Keratinocyte (primary cell): ENCODE measurements at regions not wholly inside any gene's neighbourhood (a gene's known extent, or its start where the extent isn't known, plus 50 kb on each side); places are given as distances from the start of the nearest gene placed in this dataset.

ENCODE experiments used
- CTCF ChIP-seq, 3 experiments: IDR thresholded peaks in 1 of 3; conservative IDR thresholded peaks in 1 of 3; optimal IDR thresholded peaks in 1 of 3; 2 replicates in 2 of 3; 3 replicates in 1 of 3; pipeline versions ENCODE3 to v1.5.1; 2011; ENCODE audit warnings: low read length in 3 of 3, mild to moderate bottlenecking in 3 of 3, moderate library complexity in 2 of 3, control low read depth in 1 of 3, inconsistent platforms in 1 of 3; ENCODE audit not compliant: insufficient read depth in 2 of 3; ENCODE audit errors: extremely low read depth in 1 of 3
- EZH2 ChIP-seq: IDR thresholded peaks from one replicate; pipeline ENCODE4 v1.6.1; 2012; ENCODE audit warnings: inconsistent platforms, mild to moderate bottlenecking, low read length, moderate library complexity

DNA sequence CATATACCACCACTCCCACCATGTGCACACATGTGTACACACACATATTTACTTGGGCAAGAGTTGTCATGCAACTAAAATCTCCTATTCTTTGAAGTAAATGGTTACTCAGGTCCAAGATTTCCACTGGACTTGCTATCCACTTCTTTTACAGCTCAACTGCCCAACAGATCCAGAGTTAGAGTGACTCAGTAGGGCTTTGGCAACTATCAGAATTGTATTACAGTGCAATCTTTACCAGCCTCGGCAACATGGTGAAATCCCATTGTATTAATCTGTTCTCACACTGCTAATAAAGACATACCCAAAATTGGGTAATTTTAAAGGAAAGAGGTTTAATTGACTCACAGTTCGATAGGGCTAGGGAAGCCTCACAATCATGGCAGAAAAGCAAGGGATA lies 51.9 kb upstream of the ABLIM1 start:
- TF ChIP-seq CTCF (optimal IDR thresholded peaks at IDR 0.05 in 1 of 3, IDR thresholded peaks at IDR 0.05 in 1 of 3, conservative IDR thresholded peaks at IDR 0.05 in 1 of 3; ENCODE audit: extremely low read depth in 1 of 3, insufficient read depth in 2 of 3, low read length in 3 of 3) (no peak), EZH2 (no peak)
